LoVo (cell line): ENCODE measurements at regions not wholly inside any gene's neighbourhood (a gene's known extent, or its start where the extent isn't known, plus 50 kb on each side); places are given as distances from the start of the nearest gene placed in this dataset.

ENCODE experiments used
- DNase-seq: peaks from one replicate; pipeline ENCODE4 v3.0.0-alpha.2; 2016; ENCODE audit warnings: low spot score

GRCh38 chr10:58013406-58013805, 254.3 kb downstream of the IPMK start:
- no peak for DNase-seq

- DNase-seq, result no peak
These were observed 257.5 kb downstream of the IPMK start for GRCh38 chr10:58010073-58010702.

- no peak for DNase-seq
These were observed 263.7 kb downstream of the IPMK start for GRCh38 chr10:58003945-58004344.

- DNase-seq, result no peak
These were observed 266.5 kb downstream of the IPMK start for GRCh38 chr10:58001159-58001558.

- no peak for DNase-seq
These were observed 271.2 kb downstream of the IPMK start for GRCh38 chr10:57996536-57996935.

- no peak for DNase-seq
These were observed 274.4 kb downstream of the IPMK start for GRCh38 chr10:57993302-57993701.

- no peak for DNase-seq
These were observed 275.2 kb downstream of the IPMK start for GRCh38 chr10:57992321-57993077.

- DNase-seq, result no peak
These were observed 278.7 kb downstream of the IPMK start for GRCh38 chr10:57988964-57989363.

- no peak for DNase-seq
These were observed 280.5 kb downstream of the IPMK start for GRCh38 chr10:57987055-57987721.

GRCh38 chr10:57986422-57986821, 281.3 kb downstream of the IPMK start:
- no peak for DNase-seq

GRCh38 chr10:57983281-57983791, 284.4 kb downstream of the IPMK start:
- DNase-seq, result peak; percentile 30

- no peak for DNase-seq
These were observed 285.6 kb downstream of the IPMK start for GRCh38 chr10:57982091-57982490.

GRCh38 chr10:57979956-57980355, 287.7 kb downstream of the IPMK start:
- DNase-seq, result no peak

- DNase-seq, result no peak
These were observed 288.2 kb downstream of the IPMK start for GRCh38 chr10:57979491-57979890.

- no peak for DNase-seq
These were observed 290.4 kb downstream of the IPMK start for GRCh38 chr10:57977262-57977661.

GRCh38 chr10:57973451-57973850, 294.2 kb downstream of the IPMK start:
- no peak for DNase-seq

- no peak for DNase-seq
These were observed 294.9 kb downstream of the IPMK start for GRCh38 chr10:57972783-57973182.

GRCh38 chr10:57968328-57969016, 299.2 kb downstream of the IPMK start:
- no peak for DNase-seq

GRCh38 chr10:57964351-57964750, 303.3 kb downstream of the IPMK start:
- DNase-seq, result no peak

GRCh38 chr10:57963546-57963945, 304.1 kb downstream of the IPMK start:
- DNase-seq, result no peak

- DNase-seq, result no peak
These were observed 304.9 kb downstream of the IPMK start for GRCh38 chr10:57962839-57963238.

GRCh38 chr10:57961487-57961886, 306.2 kb downstream of the IPMK start:
- no peak for DNase-seq
